Renal cortex interstitium (tissue), 11 donors: ENCODE measurements at regions not wholly inside any gene's neighbourhood (a gene's known extent, or its start where the extent isn't known, plus 50 kb on each side); places are given as distances from the start of the nearest gene placed in this dataset.

Experiments used
- DNase-seq, 11 donors: peaks; one replicate each; pipeline ENCODE4 v3.0.0-alpha.2; 2013; ENCODE audit warnings: low read depth in 9 of 11, low spot score in 4 of 11; ENCODE audit errors: extremely low read depth in 1 of 11

GRCh38 chr9:134239939-134240338, 75.6 kb upstream of the RNU6ATAC start:
- DNase-seq = no peak

GRCh38 chr9:134240361-134240760, 76.0 kb upstream of the RNU6ATAC start:
- DNase-seq = no peak

- DNase-seq = no peak
Measured at GRCh38 chr9:134242706-134243105, 78.3 kb upstream of the RNU6ATAC start.

- no peak for DNase-seq
Measured at GRCh38 chr9:134243778-134244467, 79.6 kb upstream of the RNU6ATAC start.

GRCh38 chr9:134245179-134245578, 80.8 kb upstream of the RNU6ATAC start:
- DNase-seq = no peak

GRCh38 chr9:134247918-134248631, 78.2 kb upstream of the RXRA start:
- no peak for DNase-seq

GRCh38 chr9:134251296-134252069, 74.8 kb upstream of the RXRA start:
- no peak for DNase-seq

GRCh38 chr9:134252084-134252830, 74.0 kb upstream of the RXRA start:
- DNase-seq = no peak

GRCh38 chr9:134253606-134254205, 72.5 kb upstream of the RXRA start:
- DNase-seq = no peak

GRCh38 chr9:134258332-134258731, 67.9 kb upstream of the RXRA start:
- no peak for DNase-seq

GRCh38 chr9:134258828-134259546, 67.3 kb upstream of the RXRA start:
- DNase-seq = no peak

- no peak for DNase-seq
Measured at GRCh38 chr9:134259708-134260107, 66.5 kb upstream of the RXRA start.

GRCh38 chr9:134260801-134261200, 65.5 kb upstream of the RXRA start:
- DNase-seq = no peak

GRCh38 chr9:134262035-134262434, 64.2 kb upstream of the RXRA start:
- DNase-seq = no peak

- no peak for DNase-seq
Measured at GRCh38 chr9:134263596-134263995, 62.7 kb upstream of the RXRA start.

- DNase-seq = no peak
Measured at GRCh38 chr9:134264169-134264568, 62.1 kb upstream of the RXRA start.

GRCh38 chr9:134265078-134265477, 61.2 kb upstream of the RXRA start:
- DNase-seq = no peak

GRCh38 chr9:134266418-134266817, 59.8 kb upstream of the RXRA start:
- DNase-seq = no peak
